H4 (cell line): ENCODE measurements at regions not wholly inside any gene's neighbourhood (a gene's known extent, or its start where the extent isn't known, plus 50 kb on each side); places are given as distances from the start of the nearest gene placed in this dataset.
A peak's percentile ranks its signal among the peaks of the same experiment; 100 is the strongest.
"Not testable (repeated sequence)": the region's sequence is repeated elsewhere in the genome, so short reads cannot be mapped to it uniquely, and the experiment has no call there.

ENCODE experiments used
- DNase-seq: peaks from one replicate; pipeline ENCODE4 v3.0.0-alpha.2; 2015; ENCODE audit warnings: low spot score

GRCh38 chr3:197459571-197459970, 96.2 kb downstream of the BDH1 start:
- not testable (repeated sequence) for DNase-seq

GRCh38 chr3:197458906-197459470, 96.8 kb downstream of the BDH1 start:
- DNase-seq = no peak

GRCh38 chr3:197458179-197458707, 97.5 kb downstream of the BDH1 start:
- DNase-seq = no peak

GRCh38 chr3:197456261-197457091, 99.3 kb downstream of the BDH1 start:
- peak; percentile 94 for DNase-seq

- not testable (repeated sequence) for DNase-seq
Measured at GRCh38 chr3:197454841-197455240, 100.9 kb downstream of the BDH1 start.

- DNase-seq = peak; percentile 53
Measured at GRCh38 chr3:197454014-197454413, 101.8 kb downstream of the BDH1 start.

- DNase-seq = no peak
Measured at GRCh38 chr3:197450810-197451209, 105.0 kb downstream of the BDH1 start.

- DNase-seq = no peak
Measured at GRCh38 chr3:197450308-197450707, 105.5 kb downstream of the BDH1 start.

- DNase-seq = not testable (repeated sequence)
Measured at GRCh38 chr3:197449181-197449580, 106.6 kb downstream of the BDH1 start.

GRCh38 chr3:197447781-197448180, 108.0 kb downstream of the BDH1 start:
- not testable (repeated sequence) for DNase-seq

GRCh38 chr3:197447057-197447456, 108.7 kb downstream of the BDH1 start:
- DNase-seq = no peak

- DNase-seq = no peak
Measured at GRCh38 chr3:197446700-197447056, 109.1 kb downstream of the BDH1 start.

GRCh38 chr3:197445896-197446699, 109.7 kb downstream of the BDH1 start:
- DNase-seq = no peak

- no peak for DNase-seq
Measured at GRCh38 chr3:197444793-197445379, 110.9 kb downstream of the BDH1 start.

- DNase-seq = no peak
Measured at GRCh38 chr3:197443506-197443905, 112.3 kb downstream of the BDH1 start.

GRCh38 chr3:197440717-197441303, 115.0 kb downstream of the BDH1 start:
- no peak for DNase-seq

- DNase-seq = no peak
Measured at GRCh38 chr3:197438906-197439305, 116.9 kb downstream of the BDH1 start.

- no peak for DNase-seq
Measured at GRCh38 chr3:197435426-197435825, 120.3 kb downstream of the BDH1 start.

GRCh38 chr3:197434830-197435229, 120.9 kb downstream of the BDH1 start:
- DNase-seq = no peak

- no peak for DNase-seq
Measured at GRCh38 chr3:197432384-197433127, 123.2 kb downstream of the BDH1 start.

GRCh38 chr3:197431346-197431910, 124.3 kb downstream of the BDH1 start:
- no peak for DNase-seq
